Neural cell (in vitro differentiated cells): ENCODE measurements at regions not wholly inside any gene's neighbourhood (a gene's known extent, or its start where the extent isn't known, plus 50 kb on each side); places are given as distances from the start of the nearest gene placed in this dataset.

Experiments used
- H2AFZ ChIP-seq: fragments of 200-600, 300-800 bp; sonication (generic), shearing (Covaris generic); 2 replicates; pipeline ENCODE4 v1.6.0; 2014; ENCODE audit warnings: low read depth, mild to moderate bottlenecking, antibody characterized with exemption, low read length, moderate library complexity
- H3F3A ChIP-seq: fragments of 200-600 bp; shearing (Covaris generic); 2 replicates; pipeline ENCODE4 v1.6.1; 2016; ENCODE audit warnings: mild to moderate bottlenecking, moderate library complexity, mixed read lengths, antibody characterized with exemption, low read length; ENCODE audit not compliant: insufficient read depth, poor library complexity, severe bottlenecking
- H3K27ac ChIP-seq: fragments of 200-600, 300-800 bp; sonication (generic), shearing (Covaris generic); 2 replicates; pipeline ENCODE4 v1.5.1; 2014; ENCODE audit warnings: mild to moderate bottlenecking, low read length, moderate library complexity
- H3K27me3 ChIP-seq: fragments of 300-800, 200-600 bp; sonication (generic), shearing (Covaris generic); 2 replicates; pipeline ENCODE4 v1.6.0; 2014; ENCODE audit warnings: mild to moderate bottlenecking, low read depth, low read length, moderate library complexity; ENCODE audit not compliant: insufficient read depth
- H3K36me3 ChIP-seq: fragments of 300-800, 200-600 bp; sonication (generic), shearing (Covaris generic); 2 replicates; pipeline ENCODE4 v1.5.1; 2014; ENCODE audit warnings: mild to moderate bottlenecking, antibody characterized with exemption, low read length, moderate library complexity; ENCODE audit not compliant: insufficient read depth
- H3K4me2 ChIP-seq: fragments of 300-800, 200-600 bp; sonication (generic), shearing (Covaris generic); 2 replicates; pipeline ENCODE4 v1.6.0; 2014; ENCODE audit warnings: mild to moderate bottlenecking, low read length
- H3K4me3 ChIP-seq: fragments of 300-800, 200-600 bp; sonication (generic), shearing (Covaris generic); 2 replicates; pipeline ENCODE4 v1.5.1; 2014; ENCODE audit warnings: mild to moderate bottlenecking, low read length, moderate library complexity
- H3K79me2 ChIP-seq: fragments of 200-600 bp; shearing (Covaris generic); replicated peaks from 2 replicates; pipeline ENCODE4 v1.6.0; 2014; ENCODE audit warnings: mild to moderate bottlenecking, low read length, moderate library complexity; ENCODE audit not compliant: insufficient read depth
- H3K9ac ChIP-seq: fragments of 300-800, 200-600 bp; sonication (generic), shearing (Covaris generic); 2 replicates; pipeline ENCODE4 v1.6.1; 2016; ENCODE audit warnings: mild to moderate bottlenecking, low read length, mixed read lengths
- H3K9me2 ChIP-seq: fragments of 200-600 bp; shearing (Covaris generic); 2 replicates; pipeline ENCODE4 v1.6.1; 2016; ENCODE audit warnings: mild to moderate bottlenecking, low read length, mixed read lengths; ENCODE audit not compliant: insufficient read depth
- H3K9me3 ChIP-seq: fragments of 200-600, 300-800 bp; sonication (generic), shearing (Covaris generic); 2 replicates; pipeline ENCODE4 v1.6.1; 2016; ENCODE audit warnings: mild to moderate bottlenecking, mixed run types, low read length, moderate library complexity, mixed read lengths
- H4K20me1 ChIP-seq: fragments of 200-600 bp; shearing (Covaris generic); 2 replicates; pipeline ENCODE4 v1.6.1; 2016; ENCODE audit warnings: mild to moderate bottlenecking, mixed run types; ENCODE audit not compliant: insufficient read depth
- CTCF ChIP-seq: fragments of 450-650 bp; IDR thresholded peaks from 2 replicates; pipeline ENCODE4 v1.5.1; 2014; ENCODE audit warnings: antibody characterized with exemption, mild to moderate bottlenecking, moderate library complexity; ENCODE audit not compliant: poor library complexity, severe bottlenecking
- EP300 ChIP-seq: fragments of 450-650 bp; conservative IDR thresholded peaks from 2 replicates; pipeline ENCODE4 v1.6.1; 2014; ENCODE audit warnings: antibody characterized with exemption, mild to moderate bottlenecking, moderate library complexity; ENCODE audit not compliant: poor library complexity, severe bottlenecking
- EZH2 ChIP-seq: fragments of 200-600, 300-800 bp; shearing (Covaris generic), sonication (generic); IDR thresholded peaks from 2 replicates; pipeline ENCODE4 v1.6.1; 2014; ENCODE audit warnings: antibody characterized with exemption, low read length, borderline replicate concordance, mild to moderate bottlenecking; ENCODE audit not compliant: insufficient read depth, poor library complexity, severe bottlenecking
- MXI1 ChIP-seq: fragments of 450-650 bp; conservative IDR thresholded peaks from 2 replicates; pipeline ENCODE4 v1.6.1; 2014; ENCODE audit warnings: antibody characterized with exemption, mild to moderate bottlenecking; ENCODE audit not compliant: poor library complexity, severe bottlenecking
- POLR2AphosphoS5 ChIP-seq: IDR thresholded peaks from 2 replicates; pipeline ENCODE4 v1.6.1; 2012
- RAD21 ChIP-seq: fragments of 450-650 bp; conservative IDR thresholded peaks from 2 replicates; pipeline ENCODE4 v1.6.1; 2014; ENCODE audit warnings: antibody characterized with exemption, mild to moderate bottlenecking, moderate library complexity
- REST ChIP-seq: IDR thresholded peaks from 2 replicates; pipeline ENCODE4 v1.6.1; 2012; ENCODE audit warnings: borderline replicate concordance
- SMC3 ChIP-seq: fragments of 450-650 bp; conservative IDR thresholded peaks from 2 replicates; pipeline ENCODE4 v1.6.1; 2014; ENCODE audit warnings: antibody characterized with exemption, mild to moderate bottlenecking, moderate library complexity; ENCODE audit not compliant: poor library complexity
- TAF1 ChIP-seq: IDR thresholded peaks from 2 replicates; pipeline ENCODE4 v1.6.1; 2012; ENCODE audit warnings: low read depth

GRCh38 chr10:78873413-78873812 is 195.4 kb upstream of the ZMIZ1 start:
- TF ChIP-seq REST (no peak), EZH2 (no peak), CTCF (no peak), SMC3 (no peak), MXI1 (no peak), POLR2AphosphoS5 (no peak), TAF1 (no peak), EP300 (no peak), RAD21 (no peak)
- no peaks in the 10 kb centered on the region for H3K9me3 ChIP-seq
- H3K9me2 ChIP-seq: no peaks in the 10 kb centered on the region
- no peaks in the 10 kb centered on the region for H4K20me1 ChIP-seq
- no peaks in the 10 kb centered on the region for H3F3A ChIP-seq
- no peak overlapping the region for H3K4me3 ChIP-seq
- no peak overlapping the region for H3K27ac ChIP-seq
- no peaks in the 10 kb centered on the region for H3K36me3 ChIP-seq
- no peak overlapping the region for H3K9ac ChIP-seq
- H2AFZ ChIP-seq: no peak overlapping the region
- H3K4me2 ChIP-seq: no peak overlapping the region
- no peaks in the 10 kb centered on the region for H3K79me2 ChIP-seq
- no peaks in the 10 kb centered on the region for H3K27me3 ChIP-seq

- H2AFZ ChIP-seq: no peak overlapping the region
- no peaks in the 10 kb centered on the region for H3K36me3 ChIP-seq
- no peak overlapping the region for H3K4me3 ChIP-seq
- TF ChIP-seq TAF1: no peak
- TF ChIP-seq REST: no peak
- TF ChIP-seq POLR2AphosphoS5: peak; percentile 67
- no peak for TF ChIP-seq EZH2
- peak; percentile 10 for TF ChIP-seq RAD21
- no peak for TF ChIP-seq CTCF
- no peak for TF ChIP-seq MXI1
- H3K9me2 ChIP-seq: no peaks in the 10 kb centered on the region
- H3K9me3 ChIP-seq: no peaks in the 10 kb centered on the region
- peak overlapping the region; percentile 45 for H3K27ac ChIP-seq
- no peaks in the 10 kb centered on the region for H4K20me1 ChIP-seq
- H3K4me2 ChIP-seq: no peak overlapping the region
- H3F3A ChIP-seq: no peaks in the 10 kb centered on the region
- no peaks in the 10 kb centered on the region for H3K79me2 ChIP-seq
- no peaks in the 10 kb centered on the region for H3K27me3 ChIP-seq
- no peak overlapping the region for H3K9ac ChIP-seq
Measured at GRCh38 chr10:78875331-78875877, 193.4 kb upstream of the ZMIZ1 start.
